Lower leg skin (tissue), 3 donors: ENCODE measurements at regions not wholly inside any gene's neighbourhood (a gene's known extent, or its start where the extent isn't known, plus 50 kb on each side); places are given as distances from the start of the nearest gene placed in this dataset.

Experiments
- POLR2A ChIP-seq, 2 donors: fragments of 450-650 bp; IDR thresholded peaks; one replicate each; pipeline ENCODE4 v1.6.1; 2016 to 2017; ENCODE audit warnings: antibody characterized with exemption in 2 of 2, mild to moderate bottlenecking in 1 of 2, moderate library complexity in 1 of 2
- TF ChIP-seq, protein P1 (sequence below), 3 donors: fragments of 450-650 bp; IDR thresholded peaks; one replicate each; pipeline ENCODE4 v1.5.1; 2016; ENCODE audit warnings: antibody characterized with exemption in 3 of 3, mild to moderate bottlenecking in 3 of 3, moderate library complexity in 2 of 3

DNA sequence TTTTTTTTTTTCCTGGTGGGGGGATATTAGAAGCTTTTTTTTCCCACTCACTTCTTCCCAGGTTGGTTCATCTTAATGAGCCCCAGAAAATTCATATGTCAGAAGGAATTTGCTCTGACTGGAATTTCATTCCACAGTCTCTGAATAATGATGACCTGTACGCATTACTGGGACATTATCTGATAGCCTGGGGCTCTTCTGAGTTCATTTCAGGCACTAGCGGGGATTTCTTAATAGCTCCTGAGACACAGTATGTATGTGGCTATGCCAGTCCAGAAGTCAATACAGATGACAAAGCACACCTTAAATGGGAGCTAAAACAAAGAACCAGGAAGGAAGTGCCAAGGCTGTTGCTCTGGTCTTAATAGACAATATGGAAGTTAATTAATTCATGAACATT lies 295.2 kb upstream of the IGFBP7 start:
- TF ChIP-seq, protein P1, sequence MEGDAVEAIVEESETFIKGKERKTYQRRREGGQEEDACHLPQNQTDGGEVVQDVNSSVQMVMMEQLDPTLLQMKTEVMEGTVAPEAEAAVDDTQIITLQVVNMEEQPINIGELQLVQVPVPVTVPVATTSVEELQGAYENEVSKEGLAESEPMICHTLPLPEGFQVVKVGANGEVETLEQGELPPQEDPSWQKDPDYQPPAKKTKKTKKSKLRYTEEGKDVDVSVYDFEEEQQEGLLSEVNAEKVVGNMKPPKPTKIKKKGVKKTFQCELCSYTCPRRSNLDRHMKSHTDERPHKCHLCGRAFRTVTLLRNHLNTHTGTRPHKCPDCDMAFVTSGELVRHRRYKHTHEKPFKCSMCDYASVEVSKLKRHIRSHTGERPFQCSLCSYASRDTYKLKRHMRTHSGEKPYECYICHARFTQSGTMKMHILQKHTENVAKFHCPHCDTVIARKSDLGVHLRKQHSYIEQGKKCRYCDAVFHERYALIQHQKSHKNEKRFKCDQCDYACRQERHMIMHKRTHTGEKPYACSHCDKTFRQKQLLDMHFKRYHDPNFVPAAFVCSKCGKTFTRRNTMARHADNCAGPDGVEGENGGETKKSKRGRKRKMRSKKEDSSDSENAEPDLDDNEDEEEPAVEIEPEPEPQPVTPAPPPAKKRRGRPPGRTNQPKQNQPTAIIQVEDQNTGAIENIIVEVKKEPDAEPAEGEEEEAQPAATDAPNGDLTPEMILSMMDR (IDR thresholded peaks at IDR 0.05): no peak
- TF ChIP-seq POLR2A (IDR thresholded peaks at IDR 0.05): no peak
